HCT116 (cell line): ENCODE measurements at regions not wholly inside any gene's neighbourhood (a gene's known extent, or its start where the extent isn't known, plus 50 kb on each side); places are given as distances from the start of the nearest gene placed in this dataset.

ENCODE experiments used
- FOSL1 ChIP-seq: IDR thresholded peaks from 2 replicates; pipeline ENCODE4 v1.6.1; 2012; ENCODE audit warnings: low read depth
- POLR2A ChIP-seq: IDR thresholded peaks from 2 replicates; pipeline ENCODE4 v1.7.0; 2011; ENCODE audit warnings: borderline replicate concordance; ENCODE audit not compliant: insufficient read depth, insufficient read length; ENCODE audit errors: extremely low read depth
- POLR2AphosphoS5 ChIP-seq: IDR thresholded peaks from 2 replicates; pipeline ENCODE4 v1.6.1; 2011; ENCODE audit warnings: mild to moderate bottlenecking, low read depth, low read length, moderate library complexity
- RAD21 ChIP-seq: IDR thresholded peaks from 2 replicates; pipeline ENCODE4 v1.6.1; 2012; ENCODE audit warnings: low read depth, mild to moderate bottlenecking
- SRF ChIP-seq: IDR thresholded peaks from 2 replicates; pipeline ENCODE4 v1.6.1; 2012; ENCODE audit warnings: low read depth
- TCF7L2 ChIP-seq: IDR thresholded peaks from 2 replicates; pipeline ENCODE4 v1.7.0; 2011; ENCODE audit warnings: borderline replicate concordance, inconsistent platforms; ENCODE audit not compliant: insufficient read depth, insufficient read length; ENCODE audit errors: extremely low read depth
- YY1 ChIP-seq: IDR thresholded peaks from 2 replicates; pipeline ENCODE4 v1.6.1; 2011; ENCODE audit warnings: low read length, low read depth, moderate library complexity, mild to moderate bottlenecking; ENCODE audit not compliant: insufficient replicate concordance; ENCODE audit errors: extremely low read depth
- ZNF274 ChIP-seq: fragments of 200-500 bp; sonication (Bioruptor generic); IDR thresholded peaks from 2 replicates; pipeline ENCODE4 v1.6.1; 2014; ENCODE audit warnings: mild to moderate bottlenecking, low read depth, low read length, inconsistent platforms
- TF ChIP-seq, protein P1 (sequence below): IDR thresholded peaks from 2 replicates; pipeline ENCODE4 v1.6.1; 2012
- TF ChIP-seq, protein P2 (sequence below), 3 experiments: fragments of 200-600 bp in 1 of 3; sonication (generic) in 1 of 3; IDR thresholded peaks in 2 of 3; conservative IDR thresholded peaks in 1 of 3; 2 replicates each; pipeline ENCODE4 v1.5.1; 2012 to 2017; ENCODE audit warnings: low read depth in 2 of 3, low read length in 2 of 3, antibody characterized with exemption in 1 of 3, borderline replicate concordance in 1 of 3, control low read depth in 1 of 3, mild to moderate bottlenecking in 1 of 3, mixed read lengths in 1 of 3, mixed run types in 1 of 3, moderate library complexity in 1 of 3; ENCODE audit not compliant: insufficient read depth in 1 of 3
- TF ChIP-seq, protein P3 (sequence below): IDR thresholded peaks from 2 replicates; pipeline ENCODE4 v1.6.1; 2012; ENCODE audit warnings: low read depth
- TF ChIP-seq, protein P4 (sequence below): IDR thresholded peaks from 2 replicates; pipeline ENCODE4 v1.6.1; 2011; ENCODE audit warnings: mild to moderate bottlenecking, low read length, moderate library complexity; ENCODE audit not compliant: insufficient replicate concordance; ENCODE audit errors: extremely low read depth

DNA sequence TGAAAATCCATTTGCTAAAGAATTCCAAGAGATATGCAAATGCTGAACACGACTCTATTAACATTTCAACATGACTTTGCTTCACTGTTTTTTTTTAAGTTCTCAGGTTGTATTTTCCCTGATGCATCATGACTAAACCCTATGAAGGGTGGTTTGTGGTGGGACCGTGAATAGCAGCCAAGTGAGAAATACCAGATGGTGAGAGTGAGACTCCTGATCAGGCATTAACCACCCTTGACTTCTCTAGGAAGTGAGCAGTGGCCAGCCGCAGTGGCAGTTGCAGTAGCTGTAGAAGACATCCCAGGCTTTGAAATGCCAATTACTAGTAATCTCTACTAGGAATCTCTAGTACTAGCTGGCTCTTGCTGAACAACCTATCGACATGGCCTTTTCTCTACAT, 383.4 kb downstream of the FAM133A start:
- TF ChIP-seq, protein P1, sequence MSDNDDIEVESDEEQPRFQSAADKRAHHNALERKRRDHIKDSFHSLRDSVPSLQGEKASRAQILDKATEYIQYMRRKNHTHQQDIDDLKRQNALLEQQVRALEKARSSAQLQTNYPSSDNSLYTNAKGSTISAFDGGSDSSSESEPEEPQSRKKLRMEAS = no peak
- TF ChIP-seq, protein P2, sequence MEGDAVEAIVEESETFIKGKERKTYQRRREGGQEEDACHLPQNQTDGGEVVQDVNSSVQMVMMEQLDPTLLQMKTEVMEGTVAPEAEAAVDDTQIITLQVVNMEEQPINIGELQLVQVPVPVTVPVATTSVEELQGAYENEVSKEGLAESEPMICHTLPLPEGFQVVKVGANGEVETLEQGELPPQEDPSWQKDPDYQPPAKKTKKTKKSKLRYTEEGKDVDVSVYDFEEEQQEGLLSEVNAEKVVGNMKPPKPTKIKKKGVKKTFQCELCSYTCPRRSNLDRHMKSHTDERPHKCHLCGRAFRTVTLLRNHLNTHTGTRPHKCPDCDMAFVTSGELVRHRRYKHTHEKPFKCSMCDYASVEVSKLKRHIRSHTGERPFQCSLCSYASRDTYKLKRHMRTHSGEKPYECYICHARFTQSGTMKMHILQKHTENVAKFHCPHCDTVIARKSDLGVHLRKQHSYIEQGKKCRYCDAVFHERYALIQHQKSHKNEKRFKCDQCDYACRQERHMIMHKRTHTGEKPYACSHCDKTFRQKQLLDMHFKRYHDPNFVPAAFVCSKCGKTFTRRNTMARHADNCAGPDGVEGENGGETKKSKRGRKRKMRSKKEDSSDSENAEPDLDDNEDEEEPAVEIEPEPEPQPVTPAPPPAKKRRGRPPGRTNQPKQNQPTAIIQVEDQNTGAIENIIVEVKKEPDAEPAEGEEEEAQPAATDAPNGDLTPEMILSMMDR (IDR thresholded peaks at IDR 0.05 in 2 of 3, conservative IDR thresholded peaks at IDR 0.05 in 1 of 3; ENCODE audit: borderline replicate concordance in 1 of 3, insufficient read depth in 1 of 3, low read depth in 2 of 3, low read length in 2 of 3) = no peak
- TF ChIP-seq, protein P3, sequence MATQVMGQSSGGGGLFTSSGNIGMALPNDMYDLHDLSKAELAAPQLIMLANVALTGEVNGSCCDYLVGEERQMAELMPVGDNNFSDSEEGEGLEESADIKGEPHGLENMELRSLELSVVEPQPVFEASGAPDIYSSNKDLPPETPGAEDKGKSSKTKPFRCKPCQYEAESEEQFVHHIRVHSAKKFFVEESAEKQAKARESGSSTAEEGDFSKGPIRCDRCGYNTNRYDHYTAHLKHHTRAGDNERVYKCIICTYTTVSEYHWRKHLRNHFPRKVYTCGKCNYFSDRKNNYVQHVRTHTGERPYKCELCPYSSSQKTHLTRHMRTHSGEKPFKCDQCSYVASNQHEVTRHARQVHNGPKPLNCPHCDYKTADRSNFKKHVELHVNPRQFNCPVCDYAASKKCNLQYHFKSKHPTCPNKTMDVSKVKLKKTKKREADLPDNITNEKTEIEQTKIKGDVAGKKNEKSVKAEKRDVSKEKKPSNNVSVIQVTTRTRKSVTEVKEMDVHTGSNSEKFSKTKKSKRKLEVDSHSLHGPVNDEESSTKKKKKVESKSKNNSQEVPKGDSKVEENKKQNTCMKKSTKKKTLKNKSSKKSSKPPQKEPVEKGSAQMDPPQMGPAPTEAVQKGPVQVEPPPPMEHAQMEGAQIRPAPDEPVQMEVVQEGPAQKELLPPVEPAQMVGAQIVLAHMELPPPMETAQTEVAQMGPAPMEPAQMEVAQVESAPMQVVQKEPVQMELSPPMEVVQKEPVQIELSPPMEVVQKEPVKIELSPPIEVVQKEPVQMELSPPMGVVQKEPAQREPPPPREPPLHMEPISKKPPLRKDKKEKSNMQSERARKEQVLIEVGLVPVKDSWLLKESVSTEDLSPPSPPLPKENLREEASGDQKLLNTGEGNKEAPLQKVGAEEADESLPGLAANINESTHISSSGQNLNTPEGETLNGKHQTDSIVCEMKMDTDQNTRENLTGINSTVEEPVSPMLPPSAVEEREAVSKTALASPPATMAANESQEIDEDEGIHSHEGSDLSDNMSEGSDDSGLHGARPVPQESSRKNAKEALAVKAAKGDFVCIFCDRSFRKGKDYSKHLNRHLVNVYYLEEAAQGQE = no peak
- TF ChIP-seq FOSL1 (no peak), POLR2A (no peak), SRF (no peak), TCF7L2 (no peak), YY1 (no peak), RAD21 (no peak), POLR2AphosphoS5 (no peak), ZNF274 (no peak)
- TF ChIP-seq, protein P4, sequence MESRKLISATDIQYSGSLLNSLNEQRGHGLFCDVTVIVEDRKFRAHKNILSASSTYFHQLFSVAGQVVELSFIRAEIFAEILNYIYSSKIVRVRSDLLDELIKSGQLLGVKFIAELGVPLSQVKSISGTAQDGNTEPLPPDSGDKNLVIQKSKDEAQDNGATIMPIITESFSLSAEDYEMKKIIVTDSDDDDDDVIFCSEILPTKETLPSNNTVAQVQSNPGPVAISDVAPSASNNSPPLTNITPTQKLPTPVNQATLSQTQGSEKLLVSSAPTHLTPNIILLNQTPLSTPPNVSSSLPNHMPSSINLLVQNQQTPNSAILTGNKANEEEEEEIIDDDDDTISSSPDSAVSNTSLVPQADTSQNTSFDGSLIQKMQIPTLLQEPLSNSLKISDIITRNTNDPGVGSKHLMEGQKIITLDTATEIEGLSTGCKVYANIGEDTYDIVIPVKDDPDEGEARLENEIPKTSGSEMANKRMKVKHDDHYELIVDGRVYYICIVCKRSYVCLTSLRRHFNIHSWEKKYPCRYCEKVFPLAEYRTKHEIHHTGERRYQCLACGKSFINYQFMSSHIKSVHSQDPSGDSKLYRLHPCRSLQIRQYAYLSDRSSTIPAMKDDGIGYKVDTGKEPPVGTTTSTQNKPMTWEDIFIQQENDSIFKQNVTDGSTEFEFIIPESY = no peak
